NCI-H1092 (cell line): ENCODE measurements at regions not wholly inside any gene's neighbourhood (a gene's known extent, or its start where the extent isn't known, plus 50 kb on each side); places are given as distances from the start of the nearest gene placed in this dataset.

Experiments
- DNase-seq: peaks from one replicate; lab custom pipeline; 2025; lab: John Stamatoyannopoulos, UW

GRCh38 chr6:168384045-168385036 is 56.6 kb upstream of the SMOC2 start:
- no peak for DNase-seq

DNA sequence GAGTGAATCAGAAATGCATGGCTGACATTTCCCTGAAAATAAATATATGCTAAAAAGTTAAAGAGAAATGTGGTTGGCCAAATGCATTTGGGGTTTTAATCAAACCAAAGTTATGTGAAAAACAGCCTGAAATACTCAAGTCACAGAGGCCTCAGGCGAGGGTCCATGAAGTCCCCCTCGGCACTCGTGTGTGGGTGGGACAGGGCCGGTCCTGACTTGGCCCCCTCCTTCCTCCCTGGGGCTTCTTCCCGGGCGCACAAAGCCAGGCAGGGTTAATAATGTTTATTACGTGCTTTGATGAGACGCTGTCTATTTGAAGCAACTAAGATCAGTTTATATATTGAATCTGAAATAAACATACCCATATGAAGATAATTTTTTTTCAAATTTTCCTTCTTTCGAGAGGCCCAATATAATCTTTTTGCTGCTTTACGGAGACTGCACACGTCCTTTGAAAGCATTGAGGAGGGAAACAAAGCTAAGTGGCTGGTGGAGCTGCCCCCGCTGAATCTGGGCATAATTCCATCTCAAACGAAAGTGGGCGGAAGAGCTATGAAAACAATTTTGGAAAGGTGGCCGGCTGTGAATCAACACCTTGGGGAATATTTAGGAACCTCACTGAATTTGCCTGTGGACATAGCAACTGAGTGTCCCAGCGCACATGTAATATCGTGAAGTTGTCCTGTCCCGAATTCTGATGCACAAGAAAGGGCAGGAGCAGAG is 55.8 kb upstream of the SMOC2 start:
- DNase-seq, result peak; percentile 82

DNA sequence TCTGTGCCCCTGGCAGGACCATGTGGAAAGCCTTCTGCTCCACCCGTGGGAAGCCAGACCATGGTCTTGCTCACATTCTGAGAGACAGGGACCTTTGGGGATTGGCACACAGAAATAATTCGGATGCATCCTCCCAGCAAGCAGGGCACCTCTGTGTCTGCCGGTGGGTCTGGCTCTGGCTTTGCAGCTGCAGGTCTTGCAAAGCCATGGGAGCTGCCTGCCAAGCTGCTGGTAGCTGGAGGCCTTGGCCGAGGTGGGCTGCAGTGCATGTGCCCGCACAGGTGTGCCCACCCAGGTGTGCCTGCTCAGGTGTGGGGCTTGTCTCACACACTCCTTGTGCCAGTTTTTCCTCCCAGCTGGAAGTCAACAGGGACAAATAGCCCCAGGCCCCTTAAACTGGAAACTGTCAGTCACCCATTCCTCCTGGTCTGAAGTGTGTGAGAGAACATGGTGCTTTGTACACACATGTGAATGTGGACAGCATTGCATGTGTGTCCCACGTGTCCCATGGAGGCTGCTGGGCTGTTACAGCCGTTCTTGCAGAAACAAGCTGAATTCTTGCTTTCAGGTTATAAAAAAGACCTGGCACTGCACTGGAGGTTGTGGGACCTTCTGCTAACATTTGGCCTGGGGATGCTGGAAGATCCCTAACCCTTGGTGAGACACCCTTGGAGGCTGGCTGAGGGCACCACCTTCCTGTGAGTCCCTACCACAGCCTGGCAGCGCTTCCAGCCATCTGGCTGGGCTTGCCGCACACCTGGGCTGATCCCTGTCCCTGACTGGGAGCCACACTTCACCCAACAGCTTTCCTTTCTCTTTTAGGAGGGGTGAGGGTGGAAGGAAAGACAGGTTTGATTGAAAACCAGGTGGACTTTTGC is 54.9 kb upstream of the SMOC2 start:
- peak; percentile 71 for DNase-seq

GRCh38 chr6:168386973-168387372 is 54.0 kb upstream of the SMOC2 start:
- no peak for DNase-seq

DNA sequence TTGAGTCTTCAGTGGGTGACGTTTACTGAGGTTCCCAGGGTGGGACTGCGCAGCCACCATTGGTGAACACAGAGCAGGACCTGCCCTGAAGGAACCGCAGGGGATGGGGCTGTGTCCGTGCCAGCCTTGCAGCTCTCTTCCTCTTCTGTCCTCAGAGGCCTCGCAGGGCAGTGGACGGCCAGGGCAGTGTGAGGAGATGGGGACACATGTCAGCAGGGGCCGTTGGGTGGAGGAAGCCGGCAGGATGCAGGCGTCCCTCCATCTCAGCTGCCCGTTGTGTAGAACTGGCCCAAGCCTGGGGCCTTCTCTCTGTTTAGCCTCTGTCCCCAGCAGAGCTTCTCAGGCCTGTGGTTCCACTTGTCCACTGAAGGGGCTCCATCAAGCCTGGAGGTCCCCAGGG is 53.6 kb upstream of the SMOC2 start:
- no peak for DNase-seq

GRCh38 chr6:168387911-168388310 is 53.1 kb upstream of the SMOC2 start:
- no peak for DNase-seq

DNA sequence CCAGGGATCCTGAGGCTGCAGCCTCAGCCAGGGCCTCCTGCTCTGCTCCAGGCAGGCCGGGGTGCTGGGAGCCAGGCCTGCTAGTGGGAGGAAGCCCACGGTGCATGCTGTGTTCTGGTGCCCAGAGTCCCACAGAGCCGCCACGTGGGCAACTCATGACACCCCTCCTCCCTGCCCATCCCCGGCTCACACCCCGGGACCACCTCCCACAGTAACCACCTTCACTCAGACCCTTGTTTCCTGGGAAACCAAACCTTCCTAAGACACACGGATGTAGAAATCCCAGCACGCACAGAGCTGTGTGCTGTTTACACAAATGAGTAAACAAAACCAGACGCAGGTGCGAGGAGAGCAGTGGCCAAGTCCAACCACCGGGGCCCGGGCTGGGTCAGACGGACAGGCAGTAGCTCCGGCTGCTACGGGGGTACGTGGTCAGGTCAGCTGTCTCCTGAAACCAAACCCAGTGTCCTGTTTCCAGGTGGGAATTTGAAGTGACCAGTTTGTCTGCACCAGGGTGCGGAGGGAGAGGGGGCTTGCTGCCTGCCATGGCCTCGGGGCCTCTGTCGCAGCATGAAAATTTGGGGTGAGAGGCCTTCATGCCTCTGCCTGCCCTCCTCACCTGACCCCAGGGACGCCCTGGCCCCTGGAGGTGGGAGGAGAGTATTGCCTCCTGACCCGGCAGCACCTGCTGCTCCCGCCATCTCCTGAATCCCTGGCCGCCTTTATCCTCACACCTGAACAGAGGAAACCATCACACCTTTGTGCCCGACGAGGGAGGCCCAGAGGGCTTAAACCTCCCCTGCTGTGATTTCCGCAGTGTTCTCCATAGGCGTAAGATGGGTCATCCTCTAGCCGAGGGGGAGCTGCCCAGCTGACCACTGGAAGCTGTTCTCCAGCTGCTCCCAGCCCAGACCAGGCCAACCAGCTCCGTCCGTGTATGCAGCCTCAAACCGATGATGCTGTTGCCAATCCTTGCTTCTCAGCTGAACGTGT is 52.0 kb upstream of the SMOC2 start:
- peak; percentile 92 for DNase-seq

- peak; percentile 25 for DNase-seq
Measured at GRCh38 chr6:168390749-168391420, 50.1 kb upstream of the SMOC2 start.
